ENCODE measurements at regions not wholly inside any gene's neighbourhood (a gene's known extent, or its start where the extent isn't known, plus 50 kb on each side); places are given as distances from the start of the nearest gene placed in this dataset.

DNA sequence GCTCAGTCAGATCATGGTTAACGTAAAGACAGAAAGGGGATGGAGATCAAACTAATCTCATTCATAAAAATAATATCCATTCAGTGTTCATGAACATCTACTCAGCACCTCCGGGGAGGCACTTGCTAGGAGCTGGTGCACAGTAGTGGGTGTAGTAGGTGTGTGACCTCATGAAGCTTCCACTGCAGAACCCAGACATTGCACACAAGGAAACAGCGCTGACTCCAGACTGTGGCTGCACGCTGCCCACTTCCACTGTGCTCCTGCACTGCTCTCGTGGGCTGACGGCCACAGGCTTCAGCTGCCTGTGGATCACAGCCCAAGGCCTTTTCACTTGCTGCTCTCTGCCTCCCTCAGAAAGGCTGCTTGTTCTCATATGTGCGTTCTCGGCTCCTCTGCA is 214.4 kb upstream of the ZNF507 start:
- no peak overlapping the region for H3K4me2 ChIP-seq (ENCODE audit: insufficient read depth in 1 of 2, low read depth in 2 of 2, low read length in 2 of 2)
- H3K56ac ChIP-seq (replicated peaks; ENCODE audit: insufficient read length, low read depth, low read length), result no peak overlapping the region
- no peak overlapping the region for H2BK20ac ChIP-seq (ENCODE audit: low read length)
- 85% methylated on average over 4 of the region's 8 CpGs; no CpG with 5 or more reads in 1 of the 2 experiments for WGBS, 2 experiments (ENCODE audit: extremely low coverage in 1 of 2, insufficient coverage in 1 of 2, insufficient read length in 1 of 2, insufficient replicate concordance in 2 of 2, low coverage in 1 of 2, low lambda C conversion rate in 2 of 2, missing lambda C conversion rate in 1 of 2)
- H3K79me1 ChIP-seq (ENCODE audit: low read depth, low read length), result no peaks in the 10 kb centered on the region
- no peak overlapping the region for H4K5ac ChIP-seq (ENCODE audit: insufficient read length, low read depth, low read length)
- H2BK12ac ChIP-seq (ENCODE audit: low read depth, low read length), result no peak overlapping the region
- H2AK5ac ChIP-seq (ENCODE audit: low read depth, low read length), result no peak overlapping the region
- ChIA-PET POLR2A (ENCODE audit: partially characterized antibody) (no interaction called here), CTCF (ENCODE audit: partially characterized antibody) (interaction anchor here (1.6 kb wide), 1 partner anchor 10 kb away, joined by 3 read pairs; no protein-coding TSS in a partner anchor)
- H3K18ac ChIP-seq (ENCODE audit: extremely low read depth, low read length), result no peak overlapping the region
- H4K91ac ChIP-seq (replicated peaks; ENCODE audit: insufficient read length, low read length), result no peak overlapping the region
- H2BK15ac ChIP-seq (ENCODE audit: low read length), result no peak overlapping the region
- no peaks in the 10 kb centered on the region for H3K27me3 ChIP-seq (replicated peaks in 1 of 4; ENCODE audit: control insufficient read depth in 3 of 4, extremely low read depth in 1 of 4, insufficient read depth in 3 of 4, low read length in 3 of 4)
- H3K4ac ChIP-seq (replicated peaks; ENCODE audit: insufficient read length, low read depth, low read length), result no peak overlapping the region
- no peak overlapping the region for H3K9ac ChIP-seq (replicated peaks in 1 of 4; ENCODE audit: extremely low read depth in 1 of 4, low read depth in 3 of 4, low read length in 3 of 4)
- H3K79me2 ChIP-seq (ENCODE audit: control insufficient read depth in 1 of 2, insufficient read depth in 2 of 2, low read length in 2 of 2), result no peaks in the 10 kb centered on the region
- no peak overlapping the region for H2BK5ac ChIP-seq (ENCODE audit: low read depth, low read length)
- H4K8ac ChIP-seq (ENCODE audit: extremely low read depth, insufficient read depth, low read length), result no peak overlapping the region
- no peaks in the 10 kb centered on the region for H4K20me1 ChIP-seq (replicated peaks in 1 of 2; ENCODE audit: control insufficient read depth in 1 of 2, insufficient read depth in 2 of 2, low read length in 2 of 2)
- H3K14ac ChIP-seq (ENCODE audit: insufficient read length), result no peak overlapping the region
- TF ChIP-seq KDM4A (IDR thresholded peaks at IDR 0.05; ENCODE audit: low read depth, low read length, severe bottlenecking) (no peak), RXRA (IDR thresholded peaks at IDR 0.05; ENCODE audit: insufficient read depth, low read depth, low read length) (no peak), RFX5 (IDR thresholded peaks at IDR 0.05; ENCODE audit: borderline replicate concordance, low read depth, low read length) (no peak), CBX5 (IDR thresholded peaks at IDR 0.05; ENCODE audit: low read depth, low read length) (no peak), EZH2 (IDR thresholded peaks at IDR 0.05; ENCODE audit: low read depth, low read length, severe bottlenecking) (no peak), TBP (IDR thresholded peaks at IDR 0.05; ENCODE audit: low read depth, low read length) (no peak), SAP30 (IDR thresholded peaks at IDR 0.05; ENCODE audit: insufficient read depth, insufficient replicate concordance, low read length) (no peak), KDM1A (IDR thresholded peaks at IDR 0.05; ENCODE audit: borderline replicate concordance, low read length) (no peak), YY1 (IDR thresholded peaks at IDR 0.05; ENCODE audit: low read depth, low read length) (no peak), RBBP5 (IDR thresholded peaks at IDR 0.05; ENCODE audit: borderline replicate concordance, low read depth, low read length) (no peak), SP4 (IDR thresholded peaks at IDR 0.05; ENCODE audit: low read length) (no peak), JUND (IDR thresholded peaks at IDR 0.05; ENCODE audit: low read length) (no peak), GABPA (IDR thresholded peaks at IDR 0.05; ENCODE audit: borderline replicate concordance, insufficient read depth, low read length) (no peak), POU5F1 (IDR thresholded peaks at IDR 0.05; ENCODE audit: low read depth, low read length) (no peak)
- TF ChIP-seq, protein P1, sequence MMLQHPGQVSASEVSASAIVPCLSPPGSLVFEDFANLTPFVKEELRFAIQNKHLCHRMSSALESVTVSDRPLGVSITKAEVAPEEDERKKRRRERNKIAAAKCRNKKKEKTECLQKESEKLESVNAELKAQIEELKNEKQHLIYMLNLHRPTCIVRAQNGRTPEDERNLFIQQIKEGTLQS (IDR thresholded peaks at IDR 0.05; ENCODE audit: insufficient read depth, low read depth, low read length), result no peak
- no peak overlapping the region for H3K23ac ChIP-seq (ENCODE audit: insufficient read length)
- FAIRE-seq, result no peak
- H3K4me3 ChIP-seq (ENCODE audit: extremely low read depth in 1 of 4, insufficient read depth in 2 of 4, low read depth in 3 of 4, low read length in 4 of 4), result no peak overlapping the region
- H2AFZ ChIP-seq (ENCODE audit: low read length), result no peak overlapping the region
- no peaks in the 10 kb centered on the region for H3K9me3 ChIP-seq (ENCODE audit: insufficient read depth in 2 of 2, low read depth in 1 of 2, low read length in 1 of 2)
- H3K23me2 ChIP-seq (ENCODE audit: low read depth, low read length), result no peaks in the 10 kb centered on the region
- H3K36me3 ChIP-seq (ENCODE audit: control insufficient read depth in 2 of 4, insufficient read depth in 4 of 4, low read length in 3 of 4), result no peaks in the 10 kb centered on the region
- H3K27ac ChIP-seq (ENCODE audit: low read depth, low read length), result no peak overlapping the region
- H3K4me1 ChIP-seq (replicated peaks in 1 of 4; ENCODE audit: control insufficient read depth in 3 of 4, insufficient read depth in 4 of 4, low read length in 3 of 4), result no peaks in the 10 kb centered on the region
- no peak for DNase-seq (ENCODE audit: low read depth in 1 of 2, low spot score in 2 of 2)
- no peak overlapping the region for H2BK120ac ChIP-seq (replicated peaks; ENCODE audit: low read depth, low read length)
